ENCODE measurements at regions not wholly inside any gene's neighbourhood (a gene's known extent, or its start where the extent isn't known, plus 50 kb on each side); places are given as distances from the start of the nearest gene placed in this dataset.

DNA sequence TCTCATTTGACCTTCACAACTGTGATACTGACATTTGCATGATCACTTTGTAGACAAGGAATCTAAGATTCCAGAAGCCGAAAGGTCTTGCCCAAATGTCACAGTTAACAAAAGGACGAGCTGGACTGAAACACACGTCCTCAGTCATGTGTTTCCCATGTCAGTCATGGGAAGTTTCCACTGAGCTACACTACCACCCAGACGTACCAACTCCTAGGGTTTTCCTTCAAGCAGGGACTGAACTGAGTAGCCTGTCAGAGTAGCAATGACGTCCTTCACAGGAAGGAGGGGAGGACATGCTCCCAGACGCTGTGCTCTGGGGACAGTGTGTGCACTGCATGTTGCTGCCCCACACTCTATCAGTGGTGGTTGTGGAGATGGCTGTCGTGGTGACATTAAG lies 215.8 kb upstream of the SMLR1 start:
- TF ChIP-seq POLR2AphosphoS5 (IDR thresholded peaks at IDR 0.05; ENCODE audit: low read depth, low read length) (no peak), TCF7L2 (IDR thresholded peaks at IDR 0.05; ENCODE audit: low read depth, low read length) (no peak), SIN3A (IDR thresholded peaks at IDR 0.05; ENCODE audit: borderline replicate concordance, insufficient read depth, low read depth, low read length) (no peak)
- TF ChIP-seq, protein P1, sequence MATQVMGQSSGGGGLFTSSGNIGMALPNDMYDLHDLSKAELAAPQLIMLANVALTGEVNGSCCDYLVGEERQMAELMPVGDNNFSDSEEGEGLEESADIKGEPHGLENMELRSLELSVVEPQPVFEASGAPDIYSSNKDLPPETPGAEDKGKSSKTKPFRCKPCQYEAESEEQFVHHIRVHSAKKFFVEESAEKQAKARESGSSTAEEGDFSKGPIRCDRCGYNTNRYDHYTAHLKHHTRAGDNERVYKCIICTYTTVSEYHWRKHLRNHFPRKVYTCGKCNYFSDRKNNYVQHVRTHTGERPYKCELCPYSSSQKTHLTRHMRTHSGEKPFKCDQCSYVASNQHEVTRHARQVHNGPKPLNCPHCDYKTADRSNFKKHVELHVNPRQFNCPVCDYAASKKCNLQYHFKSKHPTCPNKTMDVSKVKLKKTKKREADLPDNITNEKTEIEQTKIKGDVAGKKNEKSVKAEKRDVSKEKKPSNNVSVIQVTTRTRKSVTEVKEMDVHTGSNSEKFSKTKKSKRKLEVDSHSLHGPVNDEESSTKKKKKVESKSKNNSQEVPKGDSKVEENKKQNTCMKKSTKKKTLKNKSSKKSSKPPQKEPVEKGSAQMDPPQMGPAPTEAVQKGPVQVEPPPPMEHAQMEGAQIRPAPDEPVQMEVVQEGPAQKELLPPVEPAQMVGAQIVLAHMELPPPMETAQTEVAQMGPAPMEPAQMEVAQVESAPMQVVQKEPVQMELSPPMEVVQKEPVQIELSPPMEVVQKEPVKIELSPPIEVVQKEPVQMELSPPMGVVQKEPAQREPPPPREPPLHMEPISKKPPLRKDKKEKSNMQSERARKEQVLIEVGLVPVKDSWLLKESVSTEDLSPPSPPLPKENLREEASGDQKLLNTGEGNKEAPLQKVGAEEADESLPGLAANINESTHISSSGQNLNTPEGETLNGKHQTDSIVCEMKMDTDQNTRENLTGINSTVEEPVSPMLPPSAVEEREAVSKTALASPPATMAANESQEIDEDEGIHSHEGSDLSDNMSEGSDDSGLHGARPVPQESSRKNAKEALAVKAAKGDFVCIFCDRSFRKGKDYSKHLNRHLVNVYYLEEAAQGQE (IDR thresholded peaks at IDR 0.05; ENCODE audit: insufficient read depth in 1 of 2, low read depth in 2 of 2, low read length in 1 of 2): no peak
- TF ChIP-seq, protein P2, sequence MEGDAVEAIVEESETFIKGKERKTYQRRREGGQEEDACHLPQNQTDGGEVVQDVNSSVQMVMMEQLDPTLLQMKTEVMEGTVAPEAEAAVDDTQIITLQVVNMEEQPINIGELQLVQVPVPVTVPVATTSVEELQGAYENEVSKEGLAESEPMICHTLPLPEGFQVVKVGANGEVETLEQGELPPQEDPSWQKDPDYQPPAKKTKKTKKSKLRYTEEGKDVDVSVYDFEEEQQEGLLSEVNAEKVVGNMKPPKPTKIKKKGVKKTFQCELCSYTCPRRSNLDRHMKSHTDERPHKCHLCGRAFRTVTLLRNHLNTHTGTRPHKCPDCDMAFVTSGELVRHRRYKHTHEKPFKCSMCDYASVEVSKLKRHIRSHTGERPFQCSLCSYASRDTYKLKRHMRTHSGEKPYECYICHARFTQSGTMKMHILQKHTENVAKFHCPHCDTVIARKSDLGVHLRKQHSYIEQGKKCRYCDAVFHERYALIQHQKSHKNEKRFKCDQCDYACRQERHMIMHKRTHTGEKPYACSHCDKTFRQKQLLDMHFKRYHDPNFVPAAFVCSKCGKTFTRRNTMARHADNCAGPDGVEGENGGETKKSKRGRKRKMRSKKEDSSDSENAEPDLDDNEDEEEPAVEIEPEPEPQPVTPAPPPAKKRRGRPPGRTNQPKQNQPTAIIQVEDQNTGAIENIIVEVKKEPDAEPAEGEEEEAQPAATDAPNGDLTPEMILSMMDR (IDR thresholded peaks at IDR 0.05): no peak
- ChIA-PET CTCF (no interaction called here), POLR2A (no interaction called here)
- DNase-seq (ENCODE audit: low read depth, low spot score): no peak
- no peak overlapping the region for H3K4me3 ChIP-seq (ENCODE audit: low read depth in 2 of 2, low read length in 2 of 2)
- no peak for ATAC-seq
- no TSS peak for BruUV-seq (replicated peaks)
- H3K27ac ChIP-seq (ENCODE audit: low read length): no peak overlapping the region
- H3K27me3 ChIP-seq (ENCODE audit: control insufficient read depth, insufficient read depth, low read length): no peaks in the 10 kb centered on the region
- no peaks in the 10 kb centered on the region for H3K4me1 ChIP-seq (ENCODE audit: control insufficient read depth, insufficient read depth, low read length)
- intact Hi-C loops (cut with micrococcal nuclease; ENCODE audit: unreplicated experiment): no loop called here
- in situ Hi-C loops (cut with HindIII; ENCODE audit: low pct_unique_long_range_greater_than_20kb, low sequenced_read_pairs): no loop called here
- no peaks in the 10 kb centered on the region for H3K36me3 ChIP-seq (ENCODE audit: control insufficient read depth, insufficient read depth, low read length)
- H3K9me3 ChIP-seq (ENCODE audit: control insufficient read depth, insufficient read depth, low read depth, low read length): no peaks in the 10 kb centered on the region

DNA sequence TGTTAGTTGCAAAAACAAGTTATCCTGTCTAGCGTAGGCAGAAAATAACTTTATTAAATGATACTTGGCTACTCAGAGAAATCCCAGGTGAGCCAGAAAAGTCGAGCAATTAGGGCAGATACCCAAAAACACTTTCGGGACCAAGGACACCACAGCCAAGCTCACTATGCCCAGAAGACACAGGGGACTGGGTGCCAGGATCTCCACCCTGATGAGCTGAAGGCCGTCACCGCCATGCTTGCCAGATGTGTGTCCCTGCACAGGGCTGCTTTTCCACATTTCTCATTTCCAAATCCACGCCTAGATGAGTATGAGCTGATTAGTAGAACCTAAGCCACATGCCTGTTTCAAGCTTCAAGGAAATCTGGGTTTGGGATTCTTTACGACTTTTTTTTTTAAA lies 214.0 kb upstream of the SMLR1 start:
- no peak for TF ChIP-seq SIN3A (IDR thresholded peaks at IDR 0.05; ENCODE audit: borderline replicate concordance, insufficient read depth, low read depth, low read length)
- TF ChIP-seq, protein P1 (IDR thresholded peaks at IDR 0.05; ENCODE audit: insufficient read depth in 1 of 2, low read depth in 2 of 2, low read length in 1 of 2): no peak
- TF ChIP-seq, protein P2 (IDR thresholded peaks at IDR 0.05): no peak
- no peak for TF ChIP-seq POLR2AphosphoS5 (IDR thresholded peaks at IDR 0.05; ENCODE audit: low read depth, low read length)
- TF ChIP-seq TCF7L2 (IDR thresholded peaks at IDR 0.05; ENCODE audit: low read depth, low read length): no peak
- no peak for DNase-seq (ENCODE audit: low read depth, low spot score)
- in situ Hi-C loops (cut with HindIII; ENCODE audit: low pct_unique_long_range_greater_than_20kb, low sequenced_read_pairs): no loop called here
- no peak for ATAC-seq
- ChIA-PET CTCF (no interaction called here), POLR2A (no interaction called here)
- H3K4me3 ChIP-seq (ENCODE audit: low read depth in 2 of 2, low read length in 2 of 2): no peak overlapping the region
- no peaks in the 10 kb centered on the region for H3K4me1 ChIP-seq (ENCODE audit: control insufficient read depth, insufficient read depth, low read length)
- intact Hi-C loops (cut with micrococcal nuclease; ENCODE audit: unreplicated experiment): no loop called here
- no TSS peak for BruUV-seq (replicated peaks)
- H3K36me3 ChIP-seq (ENCODE audit: control insufficient read depth, insufficient read depth, low read length): no peaks in the 10 kb centered on the region
- H3K27ac ChIP-seq (ENCODE audit: low read length): no peak overlapping the region
- no peaks in the 10 kb centered on the region for H3K9me3 ChIP-seq (ENCODE audit: control insufficient read depth, insufficient read depth, low read depth, low read length)
- H3K27me3 ChIP-seq (ENCODE audit: control insufficient read depth, insufficient read depth, low read length): no peaks in the 10 kb centered on the region
